GDM1 (cell line): ENCODE measurements at regions not wholly inside any gene's neighbourhood (a gene's known extent, or its start where the extent isn't known, plus 50 kb on each side); places are given as distances from the start of the nearest gene placed in this dataset.

ENCODE experiments used
- DNase-seq: peaks from one replicate; lab custom pipeline; 2025; lab: John Stamatoyannopoulos, UW

GRCh38 chr3:71849681-71850080 lies 64.7 kb upstream of the PROK2 start:
- DNase-seq = no peak

DNA sequence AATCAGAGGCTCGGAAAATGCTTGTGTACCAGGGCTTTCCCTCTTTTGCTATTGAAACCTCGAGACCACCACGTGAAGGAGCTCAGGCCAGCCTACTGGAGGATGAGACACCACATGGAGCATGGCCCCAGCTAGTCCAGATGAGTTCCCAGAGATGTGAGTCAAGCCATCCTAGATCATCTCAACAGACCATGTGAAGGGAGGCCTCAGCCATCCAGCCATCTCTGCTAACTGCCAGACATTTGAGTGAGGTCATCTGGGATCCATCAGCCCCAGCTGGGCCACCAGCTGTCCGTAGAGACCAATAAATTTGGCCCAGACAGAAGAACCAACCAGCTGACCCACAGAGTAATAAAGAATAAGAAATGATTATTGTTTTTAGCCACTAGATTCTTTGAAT lies 62.8 kb upstream of the PROK2 start:
- no peak for DNase-seq

DNA sequence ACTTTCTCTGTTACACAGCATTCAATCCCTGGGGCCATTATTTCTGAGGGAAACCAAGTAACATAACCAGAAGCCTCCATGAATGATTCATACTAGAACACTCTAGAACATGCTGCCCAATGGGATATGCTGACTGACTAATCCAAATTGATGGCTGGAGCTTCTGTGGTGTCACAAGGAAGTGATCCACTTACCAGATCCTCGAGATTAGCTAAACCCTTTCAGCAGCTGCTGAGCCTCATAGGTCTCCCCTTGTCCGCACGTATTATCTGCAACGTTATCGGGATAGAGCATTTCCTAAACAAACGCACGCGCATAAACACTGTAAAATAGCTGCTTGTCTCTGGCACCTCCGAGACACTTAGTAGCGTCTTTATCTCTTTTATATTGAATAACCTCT lies 61.2 kb upstream of the PROK2 start:
- DNase-seq = no peak

DNA sequence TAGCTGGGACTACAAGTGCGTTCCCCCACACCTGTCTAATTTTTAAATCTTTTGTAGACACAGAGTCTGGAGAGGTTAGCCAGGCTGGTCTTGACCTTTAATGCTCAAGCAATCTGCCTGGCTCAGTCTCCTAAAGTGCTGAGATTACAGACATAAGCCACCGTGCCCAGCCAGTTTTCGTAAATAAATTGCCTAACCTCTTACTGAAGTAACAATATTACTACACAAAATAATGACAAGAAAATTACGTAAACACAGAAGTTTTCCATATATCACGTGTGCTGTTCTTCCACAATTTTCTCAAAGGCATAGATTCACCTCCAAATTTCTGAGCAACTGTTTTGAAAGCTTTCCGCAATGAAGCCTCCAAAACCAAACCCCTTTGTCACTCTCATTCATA lies 58.1 kb upstream of the PROK2 start:
- no peak for DNase-seq

DNA sequence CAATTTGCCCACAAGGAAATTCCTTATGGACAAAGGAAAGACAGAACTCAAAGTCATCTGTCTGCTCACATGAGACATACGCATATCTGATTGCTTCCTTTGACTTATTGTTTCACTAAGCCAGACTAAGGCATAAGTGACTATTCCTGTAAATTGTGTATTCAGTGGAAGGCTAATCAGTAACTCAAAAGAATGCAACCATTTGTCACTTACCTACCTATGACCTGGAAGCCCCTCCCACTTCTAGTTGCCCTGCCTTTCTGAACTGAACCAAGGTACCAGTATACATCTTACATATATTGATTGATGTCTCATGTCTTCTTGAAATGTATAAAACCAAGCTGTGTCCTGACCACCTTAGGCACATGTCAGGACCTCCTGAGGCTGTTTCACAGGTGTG lies 53.5 kb upstream of the PROK2 start:
- no peak for DNase-seq
